HG03442 (cell line): ENCODE measurements at regions not wholly inside any gene's neighbourhood (a gene's known extent, or its start where the extent isn't known, plus 50 kb on each side); places are given as distances from the start of the nearest gene placed in this dataset.
"Not testable (repeated sequence)": the region's sequence is repeated elsewhere in the genome, so short reads cannot be mapped to it uniquely, and the experiment has no call there.

Experiments used
- ATAC-seq: cut with Tn5 transposase; IDR thresholded peaks from one replicate; pipeline ENCODE4 v1.9.1; 2021; ENCODE audit warnings: mild to moderate bottlenecking, moderate library complexity; ENCODE audit not compliant: unreplicated experiment

- peak; percentile 68 for ATAC-seq
These were observed 236.6 kb downstream of the MFSD1 start for GRCh38 chr3:159038405-159038804.

DNA sequence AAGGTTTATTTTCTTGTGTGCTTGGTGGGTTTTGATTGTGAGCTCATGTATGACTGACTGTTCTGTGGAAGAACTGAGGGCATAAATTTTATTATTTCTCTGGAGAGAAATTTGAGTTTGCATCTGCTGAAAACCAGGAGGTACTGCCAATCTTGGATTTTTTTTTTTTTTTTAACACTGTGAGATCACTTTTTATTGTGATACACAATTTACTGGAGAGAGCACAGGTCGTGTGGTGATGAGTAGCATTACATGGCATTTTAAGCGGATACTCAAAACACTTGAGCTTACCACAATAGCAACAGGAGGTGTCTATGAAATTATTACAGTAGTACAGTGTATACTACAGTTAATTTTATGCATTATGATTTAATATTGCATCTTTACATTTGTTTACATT is 237.4 kb downstream of the MFSD1 start:
- no peak for ATAC-seq

DNA sequence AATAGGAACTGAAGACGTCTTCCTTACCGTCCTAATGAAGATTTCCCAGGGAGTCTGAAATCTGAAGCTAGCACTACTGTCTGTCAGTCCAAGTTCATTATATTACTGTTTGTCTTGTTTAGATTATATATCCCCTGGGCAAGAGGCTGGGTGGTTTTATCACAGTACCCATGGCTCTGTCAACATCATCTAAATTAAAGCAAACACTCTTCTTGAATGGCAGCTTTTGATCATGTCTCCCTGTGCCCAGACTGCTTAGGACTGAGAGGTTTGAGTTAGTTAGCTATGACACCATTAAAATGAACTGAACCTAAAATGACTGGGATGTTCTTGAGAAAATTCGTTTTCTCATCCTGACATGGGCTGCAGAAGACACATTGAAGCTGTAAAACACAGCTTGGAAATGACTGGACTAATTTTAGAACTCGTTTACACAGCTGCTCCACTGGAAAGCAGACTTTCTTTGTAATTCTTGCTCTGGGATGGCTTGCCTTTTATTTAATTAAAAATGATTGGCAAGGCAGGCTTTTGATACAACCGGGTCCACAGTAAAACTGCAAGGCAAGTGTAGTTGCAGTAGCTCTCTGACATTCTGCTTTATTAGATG is 243.5 kb downstream of the MFSD1 start:
- no peak for ATAC-seq

GRCh38 chr3:159047361-159047760 is 245.5 kb downstream of the MFSD1 start:
- ATAC-seq, result no peak

DNA sequence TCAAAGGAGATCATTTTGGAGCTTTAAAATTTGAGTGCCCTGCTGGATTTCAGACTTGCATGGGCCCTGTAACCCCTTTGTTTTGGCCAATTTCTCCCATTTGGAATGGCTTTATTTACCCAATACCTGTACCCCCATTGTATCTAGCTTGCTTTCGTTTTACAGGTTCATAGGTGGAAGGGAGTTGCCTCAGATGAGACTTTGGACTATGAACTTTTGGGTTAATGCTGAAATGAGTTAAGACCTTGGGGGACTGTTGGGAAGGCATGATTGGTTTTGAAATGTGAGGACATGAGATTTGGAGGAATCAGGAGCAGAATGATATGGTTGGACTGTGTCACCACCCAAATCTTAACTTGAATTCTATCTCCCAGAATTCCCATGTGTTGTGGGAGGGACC is 250.6 kb downstream of the MFSD1 start:
- ATAC-seq, result not testable (repeated sequence)

DNA sequence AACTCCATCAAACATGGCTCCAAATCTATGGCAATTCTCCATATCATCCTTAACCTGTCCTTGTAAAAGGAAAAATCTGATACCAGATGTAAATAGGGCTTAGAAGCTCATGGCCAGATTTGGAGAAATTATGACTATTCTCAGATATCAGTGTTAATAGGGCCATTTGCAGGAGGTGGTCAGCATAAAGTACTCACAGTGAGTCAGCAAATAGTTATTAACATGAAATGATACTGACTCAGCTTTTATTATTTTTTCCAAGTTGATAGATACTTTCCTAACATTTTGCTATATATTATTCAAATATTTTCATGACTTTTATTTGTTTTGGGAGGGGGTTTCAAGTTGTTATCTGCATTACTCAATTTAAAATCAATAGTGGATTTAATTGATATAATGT is 255.8 kb downstream of the MFSD1 start:
- ATAC-seq, result no peak

- ATAC-seq, result no peak
These were observed 257.0 kb downstream of the MFSD1 start for GRCh38 chr3:159058859-159059258.

GRCh38 chr3:159059395-159059794 is 257.5 kb downstream of the MFSD1 start:
- no peak for ATAC-seq

DNA sequence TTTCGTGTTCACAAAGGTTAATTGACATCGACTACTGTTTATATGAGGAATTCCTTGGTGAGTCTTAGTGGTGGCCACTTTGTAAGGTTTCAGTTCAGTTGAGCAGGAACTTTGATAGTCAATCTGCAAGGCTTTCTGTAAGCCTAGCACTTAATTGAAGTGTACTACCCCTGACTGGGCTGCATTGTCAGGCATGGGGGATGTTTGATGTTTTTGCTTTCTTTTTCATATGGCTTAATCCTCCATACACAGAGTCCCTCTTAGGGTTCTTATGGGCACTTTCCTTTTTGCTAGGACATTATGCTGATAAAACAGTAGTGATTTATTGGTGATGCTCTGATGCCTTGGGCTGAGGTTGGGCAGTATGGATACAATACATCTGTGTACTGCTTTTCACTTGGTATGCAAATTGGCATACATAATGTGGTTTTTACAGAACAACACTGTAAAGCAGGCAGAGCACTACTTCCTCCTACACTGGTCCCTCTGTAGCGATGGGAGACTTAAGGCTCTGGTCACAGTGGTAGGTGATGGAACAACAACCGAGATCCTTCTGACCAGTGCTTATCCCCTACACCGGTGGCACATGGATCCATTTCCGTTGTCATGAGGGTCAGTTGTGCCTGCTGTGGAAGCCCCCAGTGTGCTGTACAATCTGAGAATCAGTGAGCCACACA is 261.0 kb downstream of the MFSD1 start:
- peak; percentile 56 for ATAC-seq

GRCh38 chr3:159069091-159069490 is 267.2 kb downstream of the MFSD1 start, which contains the start of gene IQCJ:
IQCJ (plus strand) TSS chr3:159069319.
- ATAC-seq, result no peak

- ATAC-seq, result no peak
These were observed 268.1 kb downstream of the MFSD1 start for GRCh38 chr3:159069866-159070425.

DNA sequence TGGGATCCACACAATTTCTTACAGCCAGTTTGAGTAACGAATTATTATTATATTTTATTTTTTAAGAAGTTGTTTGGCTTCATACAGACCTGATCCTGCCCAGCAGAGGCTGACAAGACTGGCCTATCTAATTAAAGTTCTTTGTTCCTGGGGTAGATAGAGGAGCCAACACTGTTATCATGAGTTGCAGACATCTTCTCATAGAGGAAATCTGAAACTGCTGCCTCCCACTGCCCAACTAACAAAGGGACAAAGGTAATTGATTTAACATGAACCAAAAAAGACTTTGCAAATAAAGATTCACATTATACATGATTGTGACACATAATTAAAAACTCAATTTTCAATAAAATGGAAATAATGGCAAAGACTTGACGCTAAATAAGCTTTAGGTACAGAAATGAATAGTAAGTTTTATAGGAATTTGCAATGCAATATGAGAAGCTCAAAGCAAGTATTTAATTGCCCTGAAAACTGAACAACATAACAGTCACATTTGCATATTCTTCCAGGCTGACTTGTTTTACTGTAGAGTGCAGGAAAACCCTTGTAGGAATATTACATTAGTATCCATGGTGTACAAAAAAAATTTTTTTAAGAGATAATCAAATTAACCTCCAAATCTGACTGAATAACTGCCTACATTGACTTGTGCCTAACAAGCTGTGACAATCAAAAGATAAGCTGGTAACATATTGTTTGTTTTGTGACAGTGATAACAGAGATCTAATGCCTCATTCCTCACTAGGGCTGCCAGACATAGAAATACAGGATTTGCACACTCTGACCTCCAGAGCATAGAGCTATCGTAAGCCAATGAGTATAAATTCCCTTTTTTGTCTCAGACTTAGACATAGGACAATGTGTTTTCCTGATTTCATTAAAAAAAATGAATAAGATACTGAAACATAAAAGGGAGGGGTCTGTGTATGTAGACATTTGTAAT is 273.2 kb downstream of the MFSD1 start:
- no peak for ATAC-seq

- no peak for ATAC-seq
These were observed 276.0 kb downstream of the MFSD1 start for GRCh38 chr3:159077860-159078259.

DNA sequence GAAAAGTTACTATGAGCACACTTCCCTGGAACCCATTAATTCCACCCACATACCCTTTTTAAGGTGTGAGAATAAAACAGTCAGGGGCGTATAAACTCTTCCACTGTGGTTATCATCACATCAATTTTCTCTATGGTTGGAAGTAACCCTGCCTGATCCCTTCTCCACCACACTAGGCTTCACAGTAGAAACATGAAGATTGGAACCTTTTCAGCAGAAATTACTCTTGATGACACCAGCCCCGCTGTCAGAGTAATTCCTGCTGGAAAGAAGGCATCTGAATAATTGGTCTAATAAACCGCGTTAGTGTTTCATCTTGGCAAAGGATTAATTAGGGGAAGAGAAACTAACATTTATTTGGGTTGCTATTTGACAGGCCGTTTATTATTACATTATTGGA is 278.4 kb downstream of the MFSD1 start:
- no peak for ATAC-seq

DNA sequence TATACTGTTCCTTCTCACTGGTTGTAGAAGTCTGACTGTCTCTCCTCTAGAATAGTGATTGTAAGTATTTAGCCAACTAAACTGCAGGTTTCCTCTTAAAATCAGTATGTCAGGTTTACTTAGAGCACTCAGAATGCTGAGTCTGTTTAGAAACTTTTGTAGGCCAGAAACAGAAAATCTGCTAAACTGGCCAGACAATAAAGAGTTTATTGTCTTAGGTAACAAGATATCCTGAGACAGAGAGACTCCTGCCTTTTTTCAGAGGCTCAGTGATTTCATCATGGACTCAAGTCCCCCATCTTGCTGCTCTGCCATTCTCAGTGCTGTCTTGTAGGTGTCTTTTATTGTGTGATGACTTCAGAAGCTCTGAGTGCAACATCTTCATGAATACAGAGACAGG is 279.0 kb downstream of the MFSD1 start:
- ATAC-seq, result no peak

- no peak for ATAC-seq
These were observed 280.7 kb downstream of the MFSD1 start for GRCh38 chr3:159082519-159082918.

DNA sequence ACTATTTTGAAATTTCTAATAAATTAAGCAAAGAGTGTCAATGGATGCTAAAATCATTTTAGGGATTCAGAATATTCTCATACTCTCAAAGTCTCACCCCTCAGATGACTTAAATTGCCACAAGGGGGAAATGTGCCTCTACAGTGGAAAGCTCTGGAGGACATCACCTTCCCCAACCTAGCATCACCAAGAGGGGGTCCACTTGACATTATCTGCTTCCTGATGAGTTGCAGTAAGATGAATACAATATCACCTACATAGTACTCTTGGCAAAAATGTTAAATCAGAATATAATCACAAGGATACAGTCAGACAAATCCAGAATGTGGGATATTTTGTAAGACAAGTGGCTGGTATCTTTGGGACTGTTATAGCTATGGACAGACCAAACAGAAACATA is 290.1 kb downstream of the MFSD1 start:
- no peak for ATAC-seq

GRCh38 chr3:159102001-159102400 is 300.1 kb downstream of the MFSD1 start:
- no peak for ATAC-seq

- no peak for ATAC-seq
These were observed 310.9 kb downstream of the MFSD1 start for GRCh38 chr3:159112724-159113123.

GRCh38 chr3:159113221-159113875 is 311.5 kb downstream of the MFSD1 start:
- no peak for ATAC-seq

DNA sequence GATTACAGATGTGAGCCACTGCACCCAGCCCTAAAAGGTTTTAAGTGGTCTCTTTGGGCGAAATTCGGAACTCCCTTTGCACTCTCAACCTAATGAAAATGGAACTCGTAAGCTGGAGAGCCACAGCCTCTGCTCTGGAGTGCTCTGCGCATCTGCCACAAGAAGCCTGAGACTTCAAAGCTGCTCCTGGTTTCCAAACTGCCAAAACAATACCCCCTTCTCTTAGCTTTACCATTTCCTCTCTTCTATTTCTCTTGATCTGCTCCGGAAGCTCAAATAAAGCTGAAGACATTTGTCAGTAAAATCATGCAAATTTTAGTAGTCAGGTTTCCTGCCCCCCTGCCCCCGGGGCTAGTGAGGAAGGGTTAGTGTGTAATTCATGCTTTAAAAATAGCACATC is 312.7 kb downstream of the MFSD1 start:
- ATAC-seq, result no peak
